Left ventricle myocardium inferior (tissue), 1 donor: ENCODE measurements at regions not wholly inside any gene's neighbourhood (a gene's known extent, or its start where the extent isn't known, plus 50 kb on each side); places are given as distances from the start of the nearest gene placed in this dataset.

Experiments used
- DNase-seq: peaks from one replicate; pipeline ENCODE4 v3.0.0-alpha.2; 2020
- H3K27ac ChIP-seq: fragments of 200-600 bp; replicated peaks from 2 replicates; pipeline ENCODE4 v1.8.0; 2021
- H3K27me3 ChIP-seq: fragments of 200-600 bp; 2 replicates; pipeline ENCODE4 v1.8.0; 2021; ENCODE audit warnings: low read depth
- H3K36me3 ChIP-seq: fragments of 200-600 bp; 2 replicates; pipeline ENCODE4 v1.8.0; 2021
- H3K4me1 ChIP-seq: fragments of 200-600 bp; 2 replicates; pipeline ENCODE4 v1.8.0; 2021
- H3K4me3 ChIP-seq: fragments of 200-600 bp; 2 replicates; pipeline ENCODE4 v1.8.0; 2021; ENCODE audit warnings: mild to moderate bottlenecking, moderate library complexity
- H3K9me3 ChIP-seq: fragments of 200-600 bp; replicated peaks from 2 replicates; pipeline ENCODE4 v1.8.0; 2021
- CTCF ChIP-seq: fragments of 200-600 bp; IDR thresholded peaks from 2 replicates; pipeline ENCODE4 v1.8.0; 2021; ENCODE audit warnings: antibody characterized with exemption, mild to moderate bottlenecking, borderline replicate concordance
- intact Hi-C: fragments of 100-400 bp; cut with micrococcal nuclease; formaldehyde crosslinking; loops from one replicate; pipeline ENCODE4 v1.11.0; 2022
- donor health status: DM: no; HTN: yes; CAD: no; lungs with severe emphysema.

GRCh38 chr1:213474054-213474453 lies 423.0 kb downstream of the RPS6KC1 start:
- intact Hi-C loops, result no loop called here
- Histone ChIP-seq H3K27ac (peak overlapping the region; percentile 60), H3K9me3 (no peaks in the 10 kb centered on the region)

GRCh38 chr1:213481395-213481794 lies 430.4 kb downstream of the RPS6KC1 start:
- TF ChIP-seq CTCF, result no peak
- intact Hi-C loops, result no loop called here

More at GRCh38 chr1:213474054-213474453, 423.0 kb downstream of the RPS6KC1 start:
- Histone ChIP-seq H3K4me3 (no peak overlapping the region), H3K27me3 (no peaks in the 10 kb centered on the region), H3K4me1 (peaks cover 10% of the 10 kb centered on the region), H3K36me3 (no peaks in the 10 kb centered on the region)
- peak; percentile 40 for TF ChIP-seq CTCF
- peak; percentile 70 for DNase-seq

GRCh38 chr1:213484333-213484732 lies 433.3 kb downstream of the RPS6KC1 start:
- Histone ChIP-seq H3K36me3 (no peaks in the 10 kb centered on the region), H3K4me1 (no peaks in the 10 kb centered on the region), H3K9me3 (no peaks in the 10 kb centered on the region), H3K4me3 (no peak overlapping the region), H3K27me3 (no peaks in the 10 kb centered on the region), H3K27ac (no peak overlapping the region)
- intact Hi-C loops, result no loop called here
- no peak for DNase-seq
- TF ChIP-seq CTCF, result no peak

More at GRCh38 chr1:213481395-213481794, 430.4 kb downstream of the RPS6KC1 start:
- H3K27me3 ChIP-seq, result no peaks in the 10 kb centered on the region
- H3K36me3 ChIP-seq, result no peaks in the 10 kb centered on the region
- no peaks in the 10 kb centered on the region for H3K9me3 ChIP-seq
- no peak overlapping the region for H3K27ac ChIP-seq
- H3K4me3 ChIP-seq, result no peak overlapping the region
- no peak for DNase-seq
- no peaks in the 10 kb centered on the region for H3K4me1 ChIP-seq

- Histone ChIP-seq H3K9me3 (no peaks in the 10 kb centered on the region), H3K27me3 (no peaks in the 10 kb centered on the region), H3K4me3 (no peak overlapping the region), H3K36me3 (no peaks in the 10 kb centered on the region), H3K27ac (no peak overlapping the region), H3K4me1 (no peaks in the 10 kb centered on the region)
- TF ChIP-seq CTCF, result no peak
- intact Hi-C loops, result no loop called here
- DNase-seq, result no peak
Observed at GRCh38 chr1:213484758-213485157, 433.7 kb downstream of the RPS6KC1 start.

- H3K36me3 ChIP-seq, result no peaks in the 10 kb centered on the region
- H3K4me3 ChIP-seq, result no peak overlapping the region
- H3K27ac ChIP-seq, result no peak overlapping the region
- no peaks in the 10 kb centered on the region for H3K9me3 ChIP-seq
- H3K27me3 ChIP-seq, result no peaks in the 10 kb centered on the region
- H3K4me1 ChIP-seq, result no peaks in the 10 kb centered on the region
- no peak for TF ChIP-seq CTCF
- intact Hi-C loops, result no loop called here
- DNase-seq, result no peak
Observed at GRCh38 chr1:213486488-213486887, 435.4 kb downstream of the RPS6KC1 start.

- no peaks in the 10 kb centered on the region for H3K4me1 ChIP-seq
- no peaks in the 10 kb centered on the region for H3K27me3 ChIP-seq
- no peak for TF ChIP-seq CTCF
- no peak for DNase-seq
- H3K4me3 ChIP-seq, result no peak overlapping the region
- H3K36me3 ChIP-seq, result no peaks in the 10 kb centered on the region
- no peak overlapping the region for H3K27ac ChIP-seq
- H3K9me3 ChIP-seq, result no peaks in the 10 kb centered on the region
- intact Hi-C loops, result no loop called here
Observed at GRCh38 chr1:213491468-213491867, 440.4 kb downstream of the RPS6KC1 start.
